Neural progenitor cell (in vitro differentiated cells): ENCODE measurements at regions not wholly inside any gene's neighbourhood (a gene's known extent, or its start where the extent isn't known, plus 50 kb on each side); places are given as distances from the start of the nearest gene placed in this dataset.
A peak's percentile ranks its signal among the peaks of the same experiment; 100 is the strongest.

Source experiments
- DNase-seq: peaks from one replicate; pipeline ENCODE4 v3.0.0-alpha.2; 2016; ENCODE audit warnings: low spot score
- H2AFZ ChIP-seq: fragments of 200-600 bp; sonication (generic); replicated peaks from 2 replicates; pipeline ENCODE4 v1.6.1; 2016; ENCODE audit warnings: antibody characterized with exemption
- H3F3A ChIP-seq: fragments of 200-600 bp; sonication (generic); 2 replicates; pipeline ENCODE4 v1.6.1; 2016; ENCODE audit warnings: antibody characterized with exemption, low read depth
- H3K27ac ChIP-seq: fragments of 200-600 bp; sonication (generic); 2 replicates; pipeline ENCODE4 v1.5.1; 2016; ENCODE audit warnings: mild to moderate bottlenecking
- H3K27me3 ChIP-seq: fragments of 200-600 bp; sonication (generic); 2 replicates; pipeline ENCODE4 v1.6.1; 2016; ENCODE audit warnings: mild to moderate bottlenecking, moderate library complexity
- H3K36me3 ChIP-seq: fragments of 200-600 bp; sonication (generic); 2 replicates; pipeline ENCODE4 v1.5.1; 2016
- H3K4me1 ChIP-seq: fragments of 200-600 bp; sonication (generic); 2 replicates; pipeline ENCODE4 v1.6.1; 2016; ENCODE audit warnings: mixed run types
- H3K4me2 ChIP-seq: fragments of 200-600 bp; sonication (generic); 2 replicates; pipeline ENCODE4 v1.6.1; 2016
- H3K4me3 ChIP-seq: fragments of 200-600 bp; sonication (generic); 2 replicates; pipeline ENCODE4 v1.5.1; 2016
- H3K79me2 ChIP-seq: fragments of 200-600 bp; sonication (generic); 2 replicates; pipeline ENCODE4 v1.6.1; 2016; ENCODE audit warnings: low read depth
- H3K9ac ChIP-seq: fragments of 200-600 bp; sonication (generic); 2 replicates; pipeline ENCODE4 v1.6.1; 2016
- H3K9me3 ChIP-seq: fragments of 200-600 bp; sonication (generic); 2 replicates; pipeline ENCODE4 v1.5.1; 2016; ENCODE audit warnings: low read depth
- H4K20me1 ChIP-seq: fragments of 200-600 bp; sonication (generic); 2 replicates; pipeline ENCODE4 v1.6.1; 2016; ENCODE audit warnings: low read depth
- H3K27ac Mint-ChIP-seq: 3 replicates; pipeline ENCODE4 v1.8.0; 2021; ENCODE audit warnings: mixed read lengths
- H3K27me3 Mint-ChIP-seq: 2 replicates; pipeline ENCODE4 v1.8.0; 2022; ENCODE audit warnings: low read depth, mild to moderate bottlenecking, inconsistent platforms, moderate library complexity, mixed read lengths; ENCODE audit not compliant: insufficient read depth
- H3K36me3 Mint-ChIP-seq: 3 replicates; pipeline ENCODE4 v1.8.0; 2021; ENCODE audit warnings: mixed read lengths
- H3K4me1 Mint-ChIP-seq: 3 replicates; pipeline ENCODE4 v1.8.0; 2021; ENCODE audit warnings: mixed read lengths
- H3K4me3 Mint-ChIP-seq: 3 replicates; pipeline ENCODE4 v1.8.0; 2021; ENCODE audit warnings: mild to moderate bottlenecking, moderate library complexity, mixed read lengths
- H3K9me3 Mint-ChIP-seq: 3 replicates; pipeline ENCODE4 v1.8.0; 2020; ENCODE audit warnings: mixed read lengths
- CTCF ChIP-seq: fragments of 200-600 bp; sonication (generic); IDR thresholded peaks from 2 replicates; pipeline ENCODE4 v1.5.1; 2017; ENCODE audit warnings: antibody characterized with exemption, mild to moderate bottlenecking
- EZH2 ChIP-seq: fragments of 200-600 bp; sonication (generic); IDR thresholded peaks from 2 replicates; pipeline ENCODE4 v1.6.1; 2017; ENCODE audit warnings: antibody characterized with exemption, mild to moderate bottlenecking, moderate library complexity
- EZH2phosphoT487 ChIP-seq: fragments of 200-600 bp; sonication (generic); IDR thresholded peaks from 2 replicates; pipeline ENCODE4 v1.6.1; 2017; ENCODE audit warnings: antibody characterized with exemption

GRCh38 chr1:229041946-229042345 lies 229.0 kb upstream of the RAB4A start:
- peaks cover 18% of the 10 kb centered on the region for H3F3A ChIP-seq
- H3K79me2 ChIP-seq = no peaks in the 10 kb centered on the region
- Mint-ChIP-seq H3K4me1 (peaks cover 5% of the 10 kb centered on the region), H3K27me3 (no peaks in the 10 kb centered on the region), H3K9me3 (peaks cover 4% of the 10 kb centered on the region), H3K36me3 (no peaks in the 10 kb centered on the region), H3K4me3 (no peak overlapping the region), H3K27ac (no peak overlapping the region)
- H4K20me1 ChIP-seq = no peaks in the 10 kb centered on the region
- H2AFZ ChIP-seq = peak overlapping the region; percentile 77
- no peak overlapping the region for H3K9ac ChIP-seq
- no peaks in the 10 kb centered on the region for H3K9me3 ChIP-seq
- no peak for TF ChIP-seq EZH2phosphoT487
- TF ChIP-seq CTCF = no peak
- TF ChIP-seq EZH2 = no peak
- no peak overlapping the region for H3K4me3 ChIP-seq
- H3K4me1 ChIP-seq = peaks cover 28% of the 10 kb centered on the region
- H3K27ac ChIP-seq = no peak overlapping the region
- no peak for DNase-seq
- H3K4me2 ChIP-seq = no peak overlapping the region
- no peaks in the 10 kb centered on the region for H3K27me3 ChIP-seq
- no peaks in the 10 kb centered on the region for H3K36me3 ChIP-seq

DNA sequence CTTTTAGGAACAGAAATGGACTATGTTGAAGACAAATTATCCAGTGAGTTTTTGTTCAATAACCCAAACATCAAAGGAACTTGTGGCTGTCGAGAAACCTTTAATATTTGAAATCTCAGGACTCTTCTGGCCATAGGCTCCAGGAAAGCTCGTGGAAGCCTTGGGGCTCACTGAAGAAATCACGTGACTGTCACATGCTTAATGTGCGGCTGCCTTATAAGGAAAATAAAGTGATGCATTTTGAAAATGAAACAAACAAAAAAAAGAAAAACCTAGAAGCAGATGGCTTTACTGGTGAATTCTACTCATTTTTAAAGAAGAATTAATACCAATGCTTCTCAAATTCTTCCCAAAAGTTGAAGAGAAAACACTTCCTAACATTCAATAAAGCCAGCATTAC lies 228.4 kb upstream of the RAB4A start:
- Histone ChIP-seq H3K79me2 (no peaks in the 10 kb centered on the region), H3K4me1 (peaks cover 22% of the 10 kb centered on the region), H3K9ac (no peak overlapping the region), H3K27ac (no peak overlapping the region), H3F3A (peaks cover 17% of the 10 kb centered on the region), H2AFZ (peak overlapping the region; percentile 77), H3K4me2 (no peak overlapping the region), H4K20me1 (no peaks in the 10 kb centered on the region), H3K9me3 (no peaks in the 10 kb centered on the region), H3K36me3 (no peaks in the 10 kb centered on the region), H3K27me3 (no peaks in the 10 kb centered on the region), H3K4me3 (no peak overlapping the region)
- no peak for DNase-seq
- no peak overlapping the region for H3K27ac Mint-ChIP-seq
- peaks cover 5% of the 10 kb centered on the region for H3K4me1 Mint-ChIP-seq
- H3K9me3 Mint-ChIP-seq = peaks cover 4% of the 10 kb centered on the region
- H3K27me3 Mint-ChIP-seq = no peaks in the 10 kb centered on the region
- no peak overlapping the region for H3K4me3 Mint-ChIP-seq
- no peaks in the 10 kb centered on the region for H3K36me3 Mint-ChIP-seq
- TF ChIP-seq EZH2 = no peak
- TF ChIP-seq EZH2phosphoT487 = no peak
- TF ChIP-seq CTCF = no peak

- Mint-ChIP-seq H3K36me3 (no peaks in the 10 kb centered on the region), H3K9me3 (peaks cover 4% of the 10 kb centered on the region), H3K27me3 (no peaks in the 10 kb centered on the region), H3K4me3 (no peak overlapping the region), H3K4me1 (peaks cover 5% of the 10 kb centered on the region), H3K27ac (no peak overlapping the region)
- no peaks in the 10 kb centered on the region for H3K9me3 ChIP-seq
- no peak overlapping the region for H3K27ac ChIP-seq
- no peak overlapping the region for H2AFZ ChIP-seq
- H3K9ac ChIP-seq = no peak overlapping the region
- no peak for DNase-seq
- H3F3A ChIP-seq = peaks cover 11% of the 10 kb centered on the region
- H4K20me1 ChIP-seq = no peaks in the 10 kb centered on the region
- H3K36me3 ChIP-seq = no peaks in the 10 kb centered on the region
- H3K4me3 ChIP-seq = no peak overlapping the region
- H3K4me2 ChIP-seq = no peak overlapping the region
- H3K79me2 ChIP-seq = no peaks in the 10 kb centered on the region
- peaks cover 16% of the 10 kb centered on the region for H3K4me1 ChIP-seq
- no peaks in the 10 kb centered on the region for H3K27me3 ChIP-seq
- TF ChIP-seq CTCF = no peak
- no peak for TF ChIP-seq EZH2
- TF ChIP-seq EZH2phosphoT487 = no peak
Measured at GRCh38 chr1:229043115-229043514, 227.8 kb upstream of the RAB4A start.
